ENCODE measurements at regions not wholly inside any gene's neighbourhood (a gene's known extent, or its start where the extent isn't known, plus 50 kb on each side); places are given as distances from the start of the nearest gene placed in this dataset.
"Not testable (repeated sequence)": the region's sequence is repeated elsewhere in the genome, so short reads cannot be mapped to it uniquely, and the experiment has no call there.

DNA sequence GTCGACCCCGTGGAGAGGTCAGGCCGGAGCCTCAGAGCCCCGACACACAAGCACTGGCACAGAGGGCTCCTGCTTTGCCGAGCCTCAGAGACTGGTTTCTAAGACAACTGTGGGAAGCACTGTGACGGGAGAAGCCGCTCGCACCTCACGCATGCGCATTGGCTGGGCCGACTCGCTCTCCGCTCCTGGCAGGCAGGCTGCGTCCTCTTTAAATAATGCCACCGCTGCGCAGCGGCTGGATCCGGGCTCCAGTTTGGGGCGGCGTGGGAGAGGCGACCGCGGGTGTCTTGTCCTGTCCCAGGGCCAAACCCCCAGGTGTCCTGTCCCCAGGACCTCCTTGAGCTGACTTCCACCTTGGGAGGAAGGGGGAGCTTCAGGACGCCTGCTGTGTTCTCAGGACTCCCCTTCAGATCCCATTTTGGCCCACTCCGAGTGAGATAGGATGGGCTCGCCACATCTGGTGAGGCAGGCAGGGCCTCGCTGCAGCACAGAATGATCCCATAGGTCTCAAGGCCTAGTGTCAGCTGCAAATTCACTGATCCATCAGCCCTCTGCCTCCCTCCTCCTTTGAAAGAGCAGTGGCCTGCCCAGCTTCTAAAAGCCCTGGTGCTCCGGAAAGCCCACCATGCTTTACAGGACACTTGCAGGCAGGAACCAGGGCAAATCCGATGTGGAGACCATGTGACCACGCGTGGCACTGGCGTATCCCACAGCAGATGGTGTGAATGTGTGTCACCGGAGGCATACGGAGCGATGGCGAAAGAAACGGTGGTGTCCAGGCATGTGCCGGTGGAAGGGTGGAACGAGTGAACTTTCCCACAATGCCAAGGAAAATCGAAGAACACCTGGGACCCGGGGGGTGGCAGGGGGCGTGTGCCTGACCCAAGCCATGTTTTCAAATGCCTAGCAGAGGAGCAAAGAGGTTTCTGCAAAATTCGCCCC lies 169.3 kb upstream of the ZNF337 start:
- peak; percentile 62 to 92 for DNase-seq

DNA sequence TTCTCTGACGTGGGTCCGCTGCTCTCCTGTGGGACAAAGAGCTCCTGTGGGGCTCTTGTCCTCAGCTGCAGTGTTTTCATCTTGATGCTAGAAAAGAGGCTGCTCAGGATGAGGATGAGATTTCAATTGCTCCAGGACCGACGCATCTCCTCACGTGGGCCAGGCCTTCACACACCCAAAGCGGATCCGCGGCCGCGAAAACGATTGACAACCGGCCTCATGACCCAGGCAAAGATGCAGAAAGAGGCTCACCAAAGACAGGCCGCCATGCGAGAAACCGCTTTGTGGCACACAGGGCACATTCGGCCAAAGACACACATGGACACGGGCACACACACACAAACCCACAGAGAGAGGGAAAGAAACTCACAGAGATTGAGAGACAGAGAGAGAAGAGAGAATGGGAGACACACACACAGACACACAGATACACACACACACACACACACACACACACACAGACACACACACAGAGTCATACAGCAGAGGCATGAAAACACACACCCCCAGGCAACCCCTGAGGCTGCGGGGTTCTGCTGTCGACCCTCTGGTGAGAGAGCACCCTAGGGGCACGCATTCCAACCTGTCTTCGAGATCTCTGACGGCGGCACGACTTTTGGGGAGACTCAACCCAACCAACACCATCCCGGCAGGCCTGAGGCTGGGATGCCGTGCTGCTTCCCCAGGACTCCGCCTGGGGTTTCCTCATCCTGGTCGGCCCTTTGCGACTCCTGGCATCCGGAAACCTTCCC lies 168.5 kb upstream of the ZNF337 start:
- ATAC-seq (ENCODE audit: low FRiP score in 2 of 2); H3K36me3 ChIP-seq; H3K9me3 ChIP-seq; H3K27ac ChIP-seq; H3K27me3 ChIP-seq: not testable (repeated sequence)
- WGBS, 2 donors: 67 to 92% methylated on average over 17 to 26 of the region's 30 CpGs
- peak overlapping the region; percentile 5 to 43 (median 33) for H3K4me3 ChIP-seq
- peak in 1 of 2 donors; percentile 64 for DNase-seq
- peaks cover 29 to 61% (median 39%) of the 10 kb centered on the region in 4 donors for H3K4me1 ChIP-seq

More for the DNA sequence above, 169.3 kb upstream of the ZNF337 start:
- Histone ChIP-seq H3K27me3 (no peaks in the 10 kb centered on the region), H3K4me3 (peak overlapping the region; percentile 5 to 43 (median 33)), H3K9me3 (no peaks in the 10 kb centered on the region), H3K36me3 (no peaks in the 10 kb centered on the region), H3K27ac (no peak overlapping the region), H3K4me1 (peaks cover 26 to 53% (median 38%) of the 10 kb centered on the region in 4 donors)
- 31 to 61% methylated on average over 16 to 43 of the region's 43 CpGs for WGBS, 2 donors
- ATAC-seq (ENCODE audit: low FRiP score in 2 of 2): peak in 1 of 2 donors; percentile 57
- TF ChIP-seq POLR2A (IDR thresholded peaks at IDR 0.05) (no peak), EP300 (IDR thresholded peaks at IDR 0.05) (no peak), POLR2AphosphoS5 (IDR thresholded peaks at IDR 0.05) (no peak)
- TF ChIP-seq, protein P1, sequence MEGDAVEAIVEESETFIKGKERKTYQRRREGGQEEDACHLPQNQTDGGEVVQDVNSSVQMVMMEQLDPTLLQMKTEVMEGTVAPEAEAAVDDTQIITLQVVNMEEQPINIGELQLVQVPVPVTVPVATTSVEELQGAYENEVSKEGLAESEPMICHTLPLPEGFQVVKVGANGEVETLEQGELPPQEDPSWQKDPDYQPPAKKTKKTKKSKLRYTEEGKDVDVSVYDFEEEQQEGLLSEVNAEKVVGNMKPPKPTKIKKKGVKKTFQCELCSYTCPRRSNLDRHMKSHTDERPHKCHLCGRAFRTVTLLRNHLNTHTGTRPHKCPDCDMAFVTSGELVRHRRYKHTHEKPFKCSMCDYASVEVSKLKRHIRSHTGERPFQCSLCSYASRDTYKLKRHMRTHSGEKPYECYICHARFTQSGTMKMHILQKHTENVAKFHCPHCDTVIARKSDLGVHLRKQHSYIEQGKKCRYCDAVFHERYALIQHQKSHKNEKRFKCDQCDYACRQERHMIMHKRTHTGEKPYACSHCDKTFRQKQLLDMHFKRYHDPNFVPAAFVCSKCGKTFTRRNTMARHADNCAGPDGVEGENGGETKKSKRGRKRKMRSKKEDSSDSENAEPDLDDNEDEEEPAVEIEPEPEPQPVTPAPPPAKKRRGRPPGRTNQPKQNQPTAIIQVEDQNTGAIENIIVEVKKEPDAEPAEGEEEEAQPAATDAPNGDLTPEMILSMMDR (IDR thresholded peaks at IDR 0.05): no peak

DNA sequence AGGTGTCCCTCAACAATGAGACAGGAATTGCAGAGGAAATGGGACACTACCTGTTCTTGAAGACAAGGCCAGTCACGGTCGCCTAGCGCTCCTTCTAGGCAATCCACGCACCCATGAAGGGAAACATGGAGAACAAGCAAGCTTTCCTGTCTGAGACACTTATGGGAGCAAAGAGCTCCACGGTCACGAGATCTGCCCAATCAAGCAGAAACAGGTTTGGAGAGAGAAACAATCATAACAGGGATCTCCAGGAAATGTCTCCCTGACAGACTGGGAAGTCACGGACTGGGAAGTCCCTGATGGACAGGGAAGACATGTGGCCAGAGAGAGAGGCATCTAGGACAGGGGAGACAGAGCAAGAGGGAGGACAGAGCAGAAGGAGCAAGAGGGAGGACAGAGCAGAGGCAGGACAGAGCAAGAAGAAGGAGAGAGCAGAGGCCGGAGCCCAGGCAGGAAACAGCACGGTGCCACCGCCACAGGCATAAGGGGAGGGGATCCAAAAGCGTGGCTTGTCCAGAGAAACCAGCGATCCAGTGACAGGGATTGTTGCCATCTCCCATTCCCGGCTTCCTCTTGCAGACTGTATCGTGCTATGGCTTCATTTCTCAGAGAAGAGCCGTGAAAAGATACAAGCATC lies 167.8 kb upstream of the ZNF337 start:
- ATAC-seq (ENCODE audit: low FRiP score in 2 of 2) (no peak), DNase-seq (no peak)
- 64 to 73% methylated on average over 15 of the region's 15 CpGs for WGBS, 2 donors
- Histone ChIP-seq H3K4me3 (no peak overlapping the region), H3K9me3 (no peaks in the 10 kb centered on the region), H3K27ac (no peak overlapping the region), H3K27me3 (peaks cover 0 to 6% (median 2%) of the 10 kb centered on the region in 4 donors), H3K4me1 (peaks cover 32 to 68% (median 45%) of the 10 kb centered on the region in 4 donors), H3K36me3 (no peaks in the 10 kb centered on the region)
- TF ChIP-seq POLR2AphosphoS5 (IDR thresholded peaks at IDR 0.05) (no peak), POLR2A (IDR thresholded peaks at IDR 0.05) (no peak), EP300 (IDR thresholded peaks at IDR 0.05) (no peak)
- TF ChIP-seq, protein P1 (IDR thresholded peaks at IDR 0.05): no peak

DNA sequence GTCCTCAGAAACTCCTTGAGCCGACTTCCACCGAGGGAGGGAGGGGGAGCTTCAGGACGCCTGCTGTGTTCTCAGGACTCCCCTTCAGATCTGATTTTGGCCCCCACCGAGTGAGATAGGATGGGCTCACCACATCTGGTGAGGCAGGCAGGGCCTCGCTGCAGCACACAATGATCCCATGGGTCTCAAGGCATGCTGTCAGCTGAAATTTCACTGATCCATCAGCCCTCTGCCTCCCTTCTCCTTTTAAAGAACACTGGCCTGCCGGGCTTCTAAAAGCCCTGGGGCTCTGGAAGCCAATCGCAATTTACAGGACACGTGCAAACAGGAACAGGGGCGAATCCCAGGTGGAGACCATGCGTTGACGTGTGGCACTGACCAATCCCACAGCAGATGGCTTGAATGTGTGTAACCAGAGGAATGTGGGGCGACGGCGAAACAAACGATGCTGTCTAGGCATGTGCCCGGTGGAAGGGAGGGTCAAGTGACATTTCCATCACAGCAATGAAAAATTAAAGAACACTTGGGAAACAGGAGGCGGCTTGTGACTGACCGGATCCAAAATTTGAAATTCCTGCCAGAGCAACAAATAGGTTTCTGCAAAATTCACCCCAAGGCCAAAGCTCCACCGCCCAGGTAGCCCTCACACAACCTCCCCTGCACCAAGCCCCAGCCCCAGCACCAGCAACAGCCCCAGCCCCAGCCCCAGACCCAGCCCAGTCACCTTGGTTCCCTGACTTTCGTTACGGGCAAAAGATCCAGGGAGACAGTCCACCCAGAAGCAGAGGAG lies 167.1 kb upstream of the ZNF337 start:
- 27 to 35% methylated on average over 19 to 21 of the region's 21 CpGs for WGBS, 2 donors
- peaks cover 0 to 6% (median 2%) of the 10 kb centered on the region in 4 donors for H3K27me3 ChIP-seq
- DNase-seq: peak in 1 of 2 donors; percentile 25

More for the DNA sequence above, 167.1 kb upstream of the ZNF337 start:
- peaks cover 32 to 68% (median 46%) of the 10 kb centered on the region in 4 donors for H3K4me1 ChIP-seq
- peak overlapping the region in 3 of 4 donors; percentile 42 to 54 (median 53) for H3K4me3 ChIP-seq
- H3K27ac ChIP-seq: peak overlapping the region in 1 of 4 donors; percentile 45
- TF ChIP-seq POLR2AphosphoS5 (IDR thresholded peaks at IDR 0.05) (no peak), POLR2A (IDR thresholded peaks at IDR 0.05) (no peak), EP300 (IDR thresholded peaks at IDR 0.05) (no peak)
- TF ChIP-seq, protein P1 (IDR thresholded peaks at IDR 0.05): no peak
- H3K9me3 ChIP-seq: no peaks in the 10 kb centered on the region
- H3K36me3 ChIP-seq: no peaks in the 10 kb centered on the region
- ATAC-seq (ENCODE audit: low FRiP score in 2 of 2): no peak

Data from upper lobe of left lung (tissue), 6 donors.